ENCODE measurements at regions not wholly inside any gene's neighbourhood (a gene's known extent, or its start where the extent isn't known, plus 50 kb on each side); places are given as distances from the start of the nearest gene placed in this dataset.

- DNase-seq: no peak
Measured at GRCh38 chr11:97201743-97202612, 812.2 kb downstream of the JRKL start.

- no peak for DNase-seq
Measured at GRCh38 chr11:97202613-97203292, 812.9 kb downstream of the JRKL start.

GRCh38 chr11:97218011-97218410, 828.2 kb downstream of the JRKL start:
- no peak for DNase-seq

- no peak for DNase-seq
Measured at GRCh38 chr11:97223647-97224046, 833.8 kb downstream of the JRKL start.

- no peak for DNase-seq
Measured at GRCh38 chr11:97224396-97224795, 834.6 kb downstream of the JRKL start.

- DNase-seq: no peak
Measured at GRCh38 chr11:97225794-97226193, 836.0 kb downstream of the JRKL start.

GRCh38 chr11:97229936-97230335, 840.1 kb downstream of the JRKL start:
- DNase-seq: no peak

GRCh38 chr11:97231231-97231630, 841.4 kb downstream of the JRKL start:
- no peak for DNase-seq

- no peak for DNase-seq
Measured at GRCh38 chr11:97234016-97234415, 844.2 kb downstream of the JRKL start.

GRCh38 chr11:97237151-97237550, 847.3 kb downstream of the JRKL start:
- DNase-seq: no peak

- DNase-seq: no peak
Measured at GRCh38 chr11:97247601-97248000, 857.8 kb downstream of the JRKL start.

GRCh38 chr11:97254790-97255189, 865.0 kb downstream of the JRKL start:
- DNase-seq: no peak

GRCh38 chr11:97259434-97259833, 869.6 kb downstream of the JRKL start:
- DNase-seq: no peak

- no peak for DNase-seq
Measured at GRCh38 chr11:97259884-97260283, 870.1 kb downstream of the JRKL start.

- DNase-seq: no peak
Measured at GRCh38 chr11:97263183-97263858, 873.5 kb downstream of the JRKL start.

- DNase-seq: no peak
Measured at GRCh38 chr11:97269527-97269926, 879.7 kb downstream of the JRKL start.

GRCh38 chr11:97279341-97279740, 889.5 kb downstream of the JRKL start:
- no peak for DNase-seq

GRCh38 chr11:97280347-97280746, 890.5 kb downstream of the JRKL start:
- no peak for DNase-seq

- no peak for DNase-seq
Measured at GRCh38 chr11:97289823-97290222, 900.0 kb downstream of the JRKL start.

- DNase-seq: no peak
Measured at GRCh38 chr11:97290464-97291041, 900.7 kb downstream of the JRKL start.

- no peak for DNase-seq
Measured at GRCh38 chr11:97296301-97296700, 906.5 kb downstream of the JRKL start.

GRCh38 chr11:97309291-97309690, 919.5 kb downstream of the JRKL start:
- no peak for DNase-seq

- DNase-seq: no peak
Measured at GRCh38 chr11:97325693-97326092, 935.9 kb downstream of the JRKL start.

All from CD4-positive, alpha-beta T cell treated with Interleukin-4 for 4 hours (primary cell).